Endothelial cell of umbilical vein (primary cell): ENCODE measurements at regions not wholly inside any gene's neighbourhood (a gene's known extent, or its start where the extent isn't known, plus 50 kb on each side); places are given as distances from the start of the nearest gene placed in this dataset.

Experiments
- BruUV-seq: library from RNA; stranded (reverse); fragments of 400-500 nt; replicated peaks from 2 replicates; lab custom pipeline; 2021; lab: Mats Ljungman, UMichigan
- CTCF ChIA-PET: fragments of 300-600, 350-600 bp; sonication (Branson Sonifier 250); formaldehyde crosslinking; loops from one replicate; lab custom pipeline; 2021; ENCODE audit warnings: antibody characterized with exemption, inconsistent platforms; lab: Charles Lee
- POLR2A ChIA-PET: fragments of 300-600, 350-600 bp; sonication (Branson Sonifier 250); formaldehyde crosslinking; loops from one replicate; lab custom pipeline; 2021; ENCODE audit warnings: antibody characterized with exemption, inconsistent platforms; lab: Charles Lee
- DNase-seq: peaks from one replicate; pipeline ENCODE4 v3.0.0-alpha.2; 2011; ENCODE audit warnings: low read depth, low spot score
- FAIRE-seq: peaks from 2 replicates; lab custom pipeline; 2011; peaks lifted over from hg19 to GRCh38; lab: Jason Lieb, UNC
- H2AFZ ChIP-seq: 2 replicates; pipeline ENCODE4 v1.6.0; 2012; ENCODE audit warnings: low read depth, low read length, control low read depth, inconsistent platforms
- H3K27ac ChIP-seq: 2 replicates; pipeline ENCODE4 v1.5.1; 2011; ENCODE audit warnings: low read depth, mild to moderate bottlenecking, control low read depth, low read length, moderate library complexity; ENCODE audit not compliant: insufficient read depth
- H3K27me3 ChIP-seq, 2 experiments: 2 replicates each; pipeline versions ENCODE4 v1.6.0 to v1.6.1; 2011; ENCODE audit warnings: low read length in 2 of 2, mixed read lengths in 1 of 2; ENCODE audit not compliant: control insufficient read depth in 2 of 2, insufficient read depth in 2 of 2
- H3K36me3 ChIP-seq, 2 experiments: 2 replicates in 1 of 2; 3 replicates in 1 of 2; pipeline ENCODE4 v1.5.1; 2011; ENCODE audit warnings: low read length in 2 of 2, mild to moderate bottlenecking in 1 of 2, moderate library complexity in 1 of 2; ENCODE audit not compliant: control insufficient read depth in 2 of 2, insufficient read depth in 2 of 2; ENCODE audit errors: extremely low read depth in 1 of 2
- H3K4me1 ChIP-seq: 3 replicates; pipeline ENCODE4 v1.5.1; 2011; ENCODE audit warnings: mild to moderate bottlenecking, low read length; ENCODE audit not compliant: control insufficient read depth, insufficient read depth; ENCODE audit errors: extremely low read depth
- H3K4me2 ChIP-seq: 2 replicates; pipeline ENCODE4 v1.6.1; 2011; ENCODE audit warnings: low read length, control low read depth, mixed read lengths; ENCODE audit not compliant: insufficient read depth
- H3K4me3 ChIP-seq, 3 experiments: fragments of 200-600 bp in 1 of 3; sonication (generic), shearing (Covaris generic) in 1 of 3; replicated peaks in 1 of 3; 2 replicates each; pipeline ENCODE4 v1.5.1; 2011 to 2016; ENCODE audit warnings: control low read depth in 3 of 3, low read length in 3 of 3, mild to moderate bottlenecking in 2 of 3, inconsistent platforms in 1 of 3, low read depth in 1 of 3, moderate library complexity in 1 of 3; ENCODE audit not compliant: insufficient read depth in 1 of 3
- H3K79me2 ChIP-seq: 2 replicates; pipeline ENCODE4 v1.6.0; 2012; ENCODE audit warnings: low read length, inconsistent platforms; ENCODE audit not compliant: control insufficient read depth, insufficient read depth
- H3K9ac ChIP-seq: replicated peaks from 2 replicates; pipeline ENCODE3; 2011; ENCODE audit warnings: low read length, control low read depth; ENCODE audit not compliant: insufficient read depth; ENCODE audit errors: extremely low read depth
- H3K9me1 ChIP-seq: replicated peaks from 3 replicates; pipeline ENCODE4 v1.6.0; 2011; ENCODE audit warnings: mild to moderate bottlenecking, low read length; ENCODE audit not compliant: control insufficient read depth, insufficient read depth; ENCODE audit errors: extremely low read depth
- H3K9me3 ChIP-seq: replicated peaks from 2 replicates; pipeline ENCODE4 v1.5.1; 2012; ENCODE audit warnings: low read length, inconsistent platforms; ENCODE audit not compliant: control insufficient read depth, insufficient read depth
- H4K20me1 ChIP-seq: replicated peaks from 2 replicates; pipeline ENCODE3; 2011; ENCODE audit warnings: mild to moderate bottlenecking, low read length; ENCODE audit not compliant: control insufficient read depth, insufficient read depth; ENCODE audit errors: extremely low read depth
- CTCF ChIP-seq, 2 donors: IDR thresholded peaks; 1 replicate in 1 of 2; 2 replicates in 1 of 2; pipeline ENCODE4 v1.5.1; 2011; ENCODE audit warnings: low read length in 2 of 2, mild to moderate bottlenecking in 2 of 2, moderate library complexity in 2 of 2, control low read depth in 1 of 2, inconsistent platforms in 1 of 2, low read depth in 1 of 2; ENCODE audit not compliant: insufficient read depth in 1 of 2; ENCODE audit errors: extremely low read depth in 1 of 2
- EZH2 ChIP-seq: IDR thresholded peaks from 2 replicates; pipeline ENCODE4 v1.6.1; 2012; ENCODE audit warnings: borderline replicate concordance, low read depth, mild to moderate bottlenecking, moderate library complexity, low read length, inconsistent platforms; ENCODE audit not compliant: severe bottlenecking
- FOS ChIP-seq: IDR thresholded peaks from 2 replicates; pipeline ENCODE4 v1.6.1; 2011; ENCODE audit warnings: mild to moderate bottlenecking, low read length, moderate library complexity, borderline replicate concordance; ENCODE audit not compliant: insufficient read depth
- GATA2 ChIP-seq: IDR thresholded peaks from 2 replicates; pipeline ENCODE4 v1.7.0; 2011; ENCODE audit warnings: low read depth, mild to moderate bottlenecking, moderate library complexity, mixed read lengths, low read length; ENCODE audit not compliant: insufficient read length, insufficient read depth
- JUN ChIP-seq: IDR thresholded peaks from 2 replicates; pipeline ENCODE4 v1.6.1; 2011; ENCODE audit warnings: borderline replicate concordance, low read depth; ENCODE audit not compliant: insufficient read length, insufficient read depth
- MAX ChIP-seq: IDR thresholded peaks from 2 replicates; pipeline ENCODE4 v1.6.1; 2011; ENCODE audit not compliant: insufficient read depth, insufficient read length
- MYC ChIP-seq: IDR thresholded peaks from one replicate; pipeline ENCODE4 v1.6.1; 2011; ENCODE audit warnings: mild to moderate bottlenecking, low read depth, low read length
- POLR2A ChIP-seq: IDR thresholded peaks from 2 replicates; pipeline ENCODE4 v1.6.1; 2012; ENCODE audit warnings: low read depth, mild to moderate bottlenecking, control low read depth, low read length
- POLR2AphosphoS5 ChIP-seq: IDR thresholded peaks from 2 replicates; pipeline ENCODE4 v1.6.1; 2012; ENCODE audit warnings: low read depth, mild to moderate bottlenecking, control low read depth, low read length, moderate library complexity; ENCODE audit not compliant: insufficient read depth
- dilution Hi-C: fragments of 300-500 bp; cut with MboI; formaldehyde crosslinking; loops from one replicate; pipeline ENCODE4 v1.15.0; 2019; ENCODE audit warnings: low sequenced_read_pairs; ENCODE audit not compliant: extremely low pct_ligation_motif_present
- intact Hi-C: fragments of 100-400 bp; cut with micrococcal nuclease; formaldehyde crosslinking; loops from one replicate; pipeline ENCODE4 v1.10.0; 2022

GRCh38 chr6:132019586-132019985, 68.4 kb upstream of the CCN2 start:
- DNase-seq (no peak), FAIRE-seq (no peak)
- no peaks in the 10 kb centered on the region for H3K27me3 ChIP-seq
- no peak overlapping the region for H3K9ac ChIP-seq
- H3K4me3 ChIP-seq: no peak overlapping the region
- no peaks in the 10 kb centered on the region for H3K9me1 ChIP-seq
- TF ChIP-seq JUN (no peak), FOS (no peak), MAX (no peak), POLR2AphosphoS5 (no peak), MYC (no peak), GATA2 (no peak), CTCF (IDR thresholded peaks at IDR 0.05; ENCODE audit: extremely low read depth in 1 of 2, insufficient read depth in 1 of 2, low read depth in 1 of 2, low read length in 2 of 2) (no peak), POLR2A (no peak), EZH2 (no peak)
- intact Hi-C loops (no loop called here), dilution Hi-C loops (no loop called here)
- no peak overlapping the region for H2AFZ ChIP-seq
- no peaks in the 10 kb centered on the region for H3K36me3 ChIP-seq
- H3K79me2 ChIP-seq: no peaks in the 10 kb centered on the region
- POLR2A ChIA-PET: no interaction called here
- CTCF ChIA-PET: no interaction called here
- no peaks in the 10 kb centered on the region for H4K20me1 ChIP-seq
- H3K27ac ChIP-seq: no peak overlapping the region
- BruUV-seq: no TSS peak
- no peaks in the 10 kb centered on the region for H3K4me1 ChIP-seq
- H3K9me3 ChIP-seq: no peaks in the 10 kb centered on the region
- H3K4me2 ChIP-seq: no peak overlapping the region
